H1 (cell line): ENCODE measurements at regions not wholly inside any gene's neighbourhood (a gene's known extent, or its start where the extent isn't known, plus 50 kb on each side); places are given as distances from the start of the nearest gene placed in this dataset.

Experiments used
- CTCF ChIA-PET: fragments of 300-600 bp; sonication (Branson Sonifier 250); formaldehyde crosslinking; loops from one replicate; lab custom pipeline; 2021; ENCODE audit not compliant: partially characterized antibody; lab: Charles Lee
- POLR2A ChIA-PET: fragments of 300-600 bp; sonication (Branson Sonifier 250); formaldehyde crosslinking; loops from one replicate; lab custom pipeline; 2021; ENCODE audit warnings: inconsistent platforms; ENCODE audit not compliant: partially characterized antibody; lab: Charles Lee
- DNase-seq, 2 experiments: peaks; one replicate each; pipeline versions ENCODE4 v3.0.0 to v3.0.0-alpha.2; 2010 to 2022; ENCODE audit warnings: low spot score in 2 of 2, low read depth in 1 of 2, mixed read lengths in 1 of 2
- FAIRE-seq: peaks from 2 replicates; lab custom pipeline; 2011; peaks lifted over from hg19 to GRCh38; lab: Jason Lieb, UNC
- H2AFZ ChIP-seq: 2 replicates; pipeline ENCODE4 v1.8.1; 2012; ENCODE audit warnings: low read length, inconsistent platforms
- H2AK5ac ChIP-seq: 2 replicates; pipeline ENCODE4 v1.6.1; 2013; ENCODE audit warnings: low read depth, low read length
- H2BK120ac ChIP-seq: replicated peaks from 2 replicates; pipeline ENCODE3; 2013; ENCODE audit warnings: low read depth, low read length, inconsistent platforms
- H2BK12ac ChIP-seq: 2 replicates; pipeline ENCODE4 v1.6.1; 2013; ENCODE audit warnings: low read depth, low read length
- H2BK15ac ChIP-seq: 2 replicates; pipeline ENCODE4 v1.6.1; 2013; ENCODE audit warnings: low read length
- H2BK20ac ChIP-seq: 2 replicates; pipeline ENCODE4 v1.6.1; 2013; ENCODE audit warnings: low read length
- H2BK5ac ChIP-seq: 2 replicates; pipeline ENCODE4 v1.6.1; 2013; ENCODE audit warnings: low read depth, low read length
- H3K14ac ChIP-seq: 2 replicates; pipeline ENCODE4 v1.6.1; 2013; ENCODE audit warnings: inconsistent platforms; ENCODE audit not compliant: insufficient read length
- H3K18ac ChIP-seq: 2 replicates; pipeline ENCODE4 v1.6.1; 2013; ENCODE audit warnings: low read length; ENCODE audit errors: extremely low read depth
- H3K23ac ChIP-seq: 2 replicates; pipeline ENCODE4 v1.6.1; 2013; ENCODE audit warnings: inconsistent platforms; ENCODE audit not compliant: insufficient read length
- H3K23me2 ChIP-seq: 2 replicates; pipeline ENCODE4 v1.6.1; 2013; ENCODE audit warnings: low read depth, low read length
- H3K27ac ChIP-seq: 2 replicates; pipeline ENCODE4 v1.6.1; 2011; ENCODE audit warnings: low read depth, low read length, inconsistent platforms
- H3K27me3 ChIP-seq, 4 experiments: replicated peaks in 1 of 4; 1 replicate in 1 of 4; 2 replicates in 3 of 4; pipeline versions ENCODE4 v1.6.1 to v1.8.1; 2011 to 2013; ENCODE audit warnings: low read length in 3 of 4, mild to moderate bottlenecking in 3 of 4, inconsistent platforms in 2 of 4, mixed read lengths in 2 of 4, moderate library complexity in 1 of 4; ENCODE audit not compliant: control insufficient read depth in 3 of 4, insufficient read depth in 3 of 4; ENCODE audit errors: extremely low read depth in 1 of 4
- H3K36me3 ChIP-seq, 4 experiments: 2 replicates each; pipeline versions ENCODE4 v1.6.1 to v1.8.1; 2011 to 2013; ENCODE audit warnings: mild to moderate bottlenecking in 4 of 4, low read length in 3 of 4, moderate library complexity in 2 of 4, control low read depth in 1 of 4, inconsistent platforms in 1 of 4; ENCODE audit not compliant: insufficient read depth in 4 of 4, control insufficient read depth in 2 of 4
- H3K4ac ChIP-seq: replicated peaks from 2 replicates; pipeline ENCODE3; 2013; ENCODE audit warnings: low read length, low read depth, mixed read lengths, inconsistent platforms; ENCODE audit not compliant: insufficient read length
- H3K4me1 ChIP-seq, 4 experiments: replicated peaks in 1 of 4; 1 replicate in 1 of 4; 2 replicates in 3 of 4; pipeline versions ENCODE4 v1.6.1 to v1.8.1; 2011 to 2013; ENCODE audit warnings: low read length in 3 of 4, inconsistent platforms in 2 of 4, mixed read lengths in 1 of 4; ENCODE audit not compliant: insufficient read depth in 4 of 4, control insufficient read depth in 3 of 4
- H3K4me2 ChIP-seq, 2 experiments: 2 replicates each; pipeline versions ENCODE4 v1.6.1 to v1.8.1; 2011 to 2013; ENCODE audit warnings: low read depth in 2 of 2, low read length in 2 of 2, control low read depth in 1 of 2, inconsistent platforms in 1 of 2, mild to moderate bottlenecking in 1 of 2; ENCODE audit not compliant: insufficient read depth in 1 of 2
- H3K4me3 ChIP-seq, 4 experiments: fragments of 200-600, 300-600 bp in 1 of 4; sonication (generic), shearing (Covaris generic), sonication (Bioruptor Twin) in 1 of 4; 2 replicates each; pipeline versions ENCODE4 v1.5.1 to v1.8.1; 2011 to 2016; ENCODE audit warnings: low read length in 4 of 4, low read depth in 3 of 4, control low read depth in 2 of 4, inconsistent platforms in 2 of 4, mild to moderate bottlenecking in 2 of 4, mixed read lengths in 1 of 4, moderate library complexity in 1 of 4; ENCODE audit not compliant: insufficient read depth in 2 of 4; ENCODE audit errors: extremely low read depth in 1 of 4
- H3K56ac ChIP-seq: replicated peaks from 2 replicates; pipeline ENCODE3; 2013; ENCODE audit warnings: low read depth, mild to moderate bottlenecking, mixed read lengths, low read length, inconsistent platforms; ENCODE audit not compliant: insufficient read length
- H3K79me1 ChIP-seq: 2 replicates; pipeline ENCODE4 v1.6.1; 2013; ENCODE audit warnings: low read depth, low read length, control low read depth
- H3K79me2 ChIP-seq, 2 experiments: 2 replicates each; pipeline versions ENCODE4 v1.6.1 to v1.8.1; 2012 to 2013; ENCODE audit warnings: low read length in 2 of 2, mild to moderate bottlenecking in 2 of 2, inconsistent platforms in 1 of 2; ENCODE audit not compliant: insufficient read depth in 2 of 2, control insufficient read depth in 1 of 2
- H3K9ac ChIP-seq, 4 experiments: replicated peaks in 1 of 4; 1 replicate in 1 of 4; 2 replicates in 3 of 4; pipeline versions ENCODE4 v1.6.1 to v1.8.1; 2011 to 2013; ENCODE audit warnings: low read depth in 3 of 4, low read length in 3 of 4, control low read depth in 2 of 4, mild to moderate bottlenecking in 2 of 4, moderate library complexity in 2 of 4, inconsistent platforms in 1 of 4; ENCODE audit errors: extremely low read depth in 1 of 4
- H3K9me3 ChIP-seq, 2 experiments: 2 replicates each; pipeline versions ENCODE4 v1.6.1 to v1.8.1; 2012 to 2013; ENCODE audit warnings: mild to moderate bottlenecking in 2 of 2, moderate library complexity in 2 of 2, control low read depth in 1 of 2, inconsistent platforms in 1 of 2, low read depth in 1 of 2, low read length in 1 of 2, mixed read lengths in 1 of 2; ENCODE audit not compliant: insufficient read depth in 2 of 2
- H4K20me1 ChIP-seq, 2 experiments: replicated peaks in 1 of 2; 2 replicates each; pipeline versions ENCODE3 to v1.8.1; 2011 to 2013; ENCODE audit warnings: inconsistent platforms in 2 of 2, low read length in 2 of 2, mild to moderate bottlenecking in 1 of 2; ENCODE audit not compliant: insufficient read depth in 2 of 2, control insufficient read depth in 1 of 2
- H4K5ac ChIP-seq: 2 replicates; pipeline ENCODE4 v1.6.1; 2013; ENCODE audit warnings: low read length, low read depth, mixed read lengths, inconsistent platforms; ENCODE audit not compliant: insufficient read length
- H4K8ac ChIP-seq: 2 replicates; pipeline ENCODE4 v1.8.0; 2013; ENCODE audit warnings: mild to moderate bottlenecking, moderate library complexity, low read length, inconsistent platforms; ENCODE audit not compliant: insufficient read depth; ENCODE audit errors: extremely low read depth
- H4K91ac ChIP-seq: replicated peaks from 2 replicates; pipeline ENCODE3; 2013; ENCODE audit warnings: low read length, mixed read lengths, inconsistent platforms; ENCODE audit not compliant: insufficient read length
- ASH2L ChIP-seq: fragments of 200-600, 300-600 bp; sonication (generic); IDR thresholded peaks from one replicate; pipeline ENCODE4 v1.7.1; 2017; ENCODE audit warnings: low read length
- BACH1 ChIP-seq: IDR thresholded peaks from 2 replicates; pipeline ENCODE4 v1.6.1; 2012; ENCODE audit warnings: low read length, improper control_type of control experiment
- CREB1 ChIP-seq: IDR thresholded peaks from 2 replicates; pipeline ENCODE4 v1.6.1; 2012; ENCODE audit warnings: inconsistent platforms
- HDAC2 ChIP-seq, 2 experiments: fragments of 300-600 bp in 1 of 2; sonication (generic) in 1 of 2; IDR thresholded peaks; 2 replicates each; pipeline ENCODE4 v1.6.1; 2011 to 2012; ENCODE audit warnings: low read depth in 2 of 2, low read length in 2 of 2, mild to moderate bottlenecking in 2 of 2, moderate library complexity in 2 of 2, borderline replicate concordance in 1 of 2, inconsistent platforms in 1 of 2
- MAFK ChIP-seq: IDR thresholded peaks from 2 replicates; pipeline ENCODE4 v1.6.1; 2012; ENCODE audit warnings: low read depth, mild to moderate bottlenecking, improper control_type of control experiment, low read length
- SIX5 ChIP-seq: IDR thresholded peaks from 2 replicates; pipeline ENCODE4 v1.6.1; 2011; ENCODE audit warnings: mild to moderate bottlenecking, low read depth, low read length
- TAF7 ChIP-seq: optimal IDR thresholded peaks from 2 replicates; pipeline ENCODE3; 2011; ENCODE audit warnings: low read depth, mild to moderate bottlenecking, inconsistent platforms, low read length, moderate library complexity, borderline replicate concordance
- TBP ChIP-seq: IDR thresholded peaks from 2 replicates; pipeline ENCODE4 v1.6.1; 2011; ENCODE audit warnings: low read depth, low read length, improper control_type of control experiment
- TEAD4 ChIP-seq: IDR thresholded peaks from 2 replicates; pipeline ENCODE4 v1.6.1; 2012; ENCODE audit warnings: low read depth, low read length, inconsistent platforms, mixed read lengths
- whole genome bisulfite sequencing, 2 experiments: shearing (Covaris generic) in 1 of 2; methylation state at CpG; one replicate each; pipeline versions ENCODE4 v1.1.6 to v1.1.7; 2013 to 2015; ENCODE audit warnings: low lambda C conversion rate in 2 of 2, mixed read lengths in 2 of 2, inconsistent platforms in 1 of 2, low coverage in 1 of 2, missing lambda C conversion rate in 1 of 2; ENCODE audit not compliant: insufficient replicate concordance in 2 of 2, insufficient coverage in 1 of 2, insufficient read length in 1 of 2; ENCODE audit errors: extremely low coverage in 1 of 2, missing lambda C conversion rate in 1 of 2; 5-methylcytosine and 5-hydroxymethylcytosine counted together

- POLR2A ChIA-PET: no interaction called here
- Histone ChIP-seq H3K56ac (no peak overlapping the region), H2AFZ (no peak overlapping the region), H2BK5ac (no peak overlapping the region), H2BK15ac (no peak overlapping the region), H3K27ac (no peak overlapping the region), H3K23ac (no peak overlapping the region), H4K8ac (no peak overlapping the region), H2AK5ac (no peak overlapping the region)
- CTCF ChIA-PET: interaction anchor here (0.8 to 1.4 kb wide), 2 partner anchors 10 to 376 kb away, joined by 4 read pairs; no protein-coding TSS in a partner anchor
- no peak for TF ChIP-seq MAFK
- TF ChIP-seq TAF7: no peak
- TF ChIP-seq TBP: no peak
- no peak for TF ChIP-seq ASH2L
- no peak for TF ChIP-seq SIX5
- TF ChIP-seq CREB1: no peak
- no peak for TF ChIP-seq BACH1
- peak in 1 of 2 experiments; percentile 11; a peak in 1 of 4 replicates for TF ChIP-seq HDAC2 (IDR thresholded peaks at IDR 0.05; ENCODE audit: borderline replicate concordance in 1 of 2, low read depth in 2 of 2, low read length in 2 of 2)
- no peak for TF ChIP-seq TEAD4
- TF ChIP-seq, all 59 proteins: peak for 1
- peaks cover 0 to 4% (median 0%) of the 10 kb centered on the region in 4 experiments; a peak in 1 of 7 replicates for H3K4me1 ChIP-seq
- H3K23me2 ChIP-seq: no peaks in the 10 kb centered on the region
- H2BK120ac ChIP-seq: peak overlapping the region; percentile 1
- DNase-seq: no peak
- 82% methylated on average over 1 of the region's 1 CpG; no CpG with 5 or more reads in 1 of the 2 experiments for whole genome bisulfite sequencing, 2 experiments
- H2BK20ac ChIP-seq: no peak overlapping the region
- no peaks in the 10 kb centered on the region for H3K79me2 ChIP-seq
- no peaks in the 10 kb centered on the region for H4K20me1 ChIP-seq
- no peaks in the 10 kb centered on the region for H3K36me3 ChIP-seq
- no peak overlapping the region for H3K14ac ChIP-seq
- FAIRE-seq: no peak
- peaks cover 0 to 1% (median 0%) of the 10 kb centered on the region in 4 experiments; a peak in 1 of 7 replicates for H3K27me3 ChIP-seq
- H3K4ac ChIP-seq: no peak overlapping the region
- no peak overlapping the region for H3K4me2 ChIP-seq
- H3K9ac ChIP-seq: no peak overlapping the region
- H4K5ac ChIP-seq: peak overlapping the region; percentile 59
- H3K9me3 ChIP-seq: peaks cover 7 to 8% of the 10 kb centered on the region in 2 experiments; a peak in 1 of 4 replicates
- H4K91ac ChIP-seq: no peak overlapping the region
- H3K4me3 ChIP-seq: no peak overlapping the region
- H3K79me1 ChIP-seq: no peaks in the 10 kb centered on the region
- no peak overlapping the region for H2BK12ac ChIP-seq
- no peak overlapping the region for H3K18ac ChIP-seq
Observed at GRCh38 chr12:97027482-97027881, 120.4 kb downstream of the NEDD1 start.
